T-helper 1 cell treated with Interleukin-12 subunit alpha and Interleukin-12 subunit beta and Interleukin-4 antibody, amounts not matched to agents 30 μg/mL and 1 μg/mL, for 36 hours (primary cell): ENCODE measurements at regions not wholly inside any gene's neighbourhood (a gene's known extent, or its start where the extent isn't known, plus 50 kb on each side); places are given as distances from the start of the nearest gene placed in this dataset.
"Not testable (repeated sequence)": the region's sequence is repeated elsewhere in the genome, so short reads cannot be mapped to it uniquely, and the experiment has no call there.

Source experiments
- H3K27ac Mint-ChIP-seq: one replicate; pipeline ENCODE4 v1.8.0; 2021; ENCODE audit warnings: mild to moderate bottlenecking, mixed read lengths
- H3K27me3 Mint-ChIP-seq: one replicate; pipeline ENCODE4 v1.8.0; 2021; ENCODE audit warnings: low read depth, mixed read lengths
- H3K36me3 Mint-ChIP-seq: one replicate; pipeline ENCODE4 v1.8.0; 2021; ENCODE audit warnings: low read depth, mixed read lengths
- H3K4me1 Mint-ChIP-seq: one replicate; pipeline ENCODE4 v1.8.0; 2021; ENCODE audit warnings: low read depth, mixed read lengths
- H3K4me3 Mint-ChIP-seq: one replicate; pipeline ENCODE4 v1.8.0; 2021; ENCODE audit warnings: mild to moderate bottlenecking, moderate library complexity, mixed read lengths
- H3K9me3 Mint-ChIP-seq: one replicate; pipeline ENCODE4 v1.8.0; 2021; ENCODE audit warnings: mixed read lengths

DNA sequence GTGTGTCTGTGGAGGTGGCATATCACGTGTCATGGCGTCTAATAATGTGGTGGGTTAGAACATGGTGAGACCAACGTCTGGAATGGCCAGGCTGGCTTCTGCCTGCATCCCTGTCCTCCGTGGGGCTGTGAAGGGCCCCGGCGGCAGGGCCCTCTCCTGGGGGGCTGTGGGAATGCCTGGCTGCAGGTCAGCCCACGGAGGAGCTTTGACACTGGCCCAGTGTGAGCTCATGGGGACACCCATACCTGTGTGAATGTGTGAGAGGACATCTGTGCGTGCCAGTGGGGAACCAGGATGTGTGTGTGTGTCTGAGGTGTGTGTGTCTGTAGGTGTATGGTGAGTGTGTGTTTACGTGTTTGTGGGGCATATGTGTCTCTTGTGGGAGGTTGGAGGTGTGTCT is 300.1 kb downstream of the TEX29 start:
- Mint-ChIP-seq H3K36me3 (no peaks in the 10 kb centered on the region), H3K9me3 (no peaks in the 10 kb centered on the region), H3K27ac (no peak overlapping the region), H3K4me3 (no peak overlapping the region), H3K4me1 (no peaks in the 10 kb centered on the region), H3K27me3 (no peaks in the 10 kb centered on the region)

DNA sequence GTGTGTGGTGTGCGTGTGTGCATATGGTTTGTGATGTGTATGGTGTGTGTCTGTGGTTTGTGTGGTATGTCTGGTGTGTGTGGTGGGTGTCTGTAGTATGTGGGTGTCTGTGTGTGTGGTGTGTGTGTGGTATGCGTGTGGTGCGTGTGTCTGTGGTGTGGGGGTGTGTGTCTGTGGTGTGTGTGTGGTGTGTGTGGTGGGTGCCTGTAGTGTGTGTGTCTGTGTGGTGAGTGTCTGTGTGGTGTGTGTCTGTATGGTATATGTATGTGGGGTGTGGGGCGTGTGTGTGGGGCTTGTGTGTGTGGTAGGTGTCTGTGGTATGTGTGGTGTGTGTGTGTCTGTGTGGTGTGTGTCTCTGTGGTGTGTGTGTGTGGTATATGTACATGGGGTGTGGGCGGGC is 300.7 kb downstream of the TEX29 start:
- no peaks in the 10 kb centered on the region for H3K9me3 Mint-ChIP-seq
- H3K4me3 Mint-ChIP-seq, result no peak overlapping the region
- H3K4me1 Mint-ChIP-seq, result no peaks in the 10 kb centered on the region
- H3K27ac Mint-ChIP-seq, result no peak overlapping the region
- H3K36me3 Mint-ChIP-seq, result no peaks in the 10 kb centered on the region
- no peaks in the 10 kb centered on the region for H3K27me3 Mint-ChIP-seq

DNA sequence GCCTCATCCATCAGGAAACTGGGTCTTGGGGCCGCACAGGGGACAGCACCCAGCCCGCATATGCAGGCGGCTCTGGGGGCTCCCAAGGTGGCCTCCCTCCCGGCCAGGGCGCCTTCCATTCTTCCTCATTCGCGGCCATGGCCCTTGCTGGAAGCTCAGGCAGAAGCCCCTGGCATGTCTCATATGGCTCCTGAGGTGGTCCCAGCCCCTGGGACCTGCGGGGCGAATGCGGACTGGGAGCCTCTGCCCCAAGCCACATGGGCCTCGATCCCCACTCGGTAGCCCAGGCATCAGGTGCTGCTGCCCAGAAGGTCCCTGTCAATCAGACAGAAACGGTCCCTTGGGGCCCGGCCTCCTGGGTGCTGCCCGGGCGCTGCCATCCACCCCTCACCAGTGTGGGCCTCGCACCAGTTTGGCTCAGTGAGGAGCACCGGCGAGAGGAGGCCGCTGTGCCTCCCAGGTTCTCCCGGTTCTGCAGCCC is 301.6 kb downstream of the TEX29 start:
- no peaks in the 10 kb centered on the region for H3K4me1 Mint-ChIP-seq
- no peak overlapping the region for H3K27ac Mint-ChIP-seq
- H3K36me3 Mint-ChIP-seq, result no peaks in the 10 kb centered on the region
- H3K9me3 Mint-ChIP-seq, result no peaks in the 10 kb centered on the region
- no peak overlapping the region for H3K4me3 Mint-ChIP-seq
- H3K27me3 Mint-ChIP-seq, result no peaks in the 10 kb centered on the region

DNA sequence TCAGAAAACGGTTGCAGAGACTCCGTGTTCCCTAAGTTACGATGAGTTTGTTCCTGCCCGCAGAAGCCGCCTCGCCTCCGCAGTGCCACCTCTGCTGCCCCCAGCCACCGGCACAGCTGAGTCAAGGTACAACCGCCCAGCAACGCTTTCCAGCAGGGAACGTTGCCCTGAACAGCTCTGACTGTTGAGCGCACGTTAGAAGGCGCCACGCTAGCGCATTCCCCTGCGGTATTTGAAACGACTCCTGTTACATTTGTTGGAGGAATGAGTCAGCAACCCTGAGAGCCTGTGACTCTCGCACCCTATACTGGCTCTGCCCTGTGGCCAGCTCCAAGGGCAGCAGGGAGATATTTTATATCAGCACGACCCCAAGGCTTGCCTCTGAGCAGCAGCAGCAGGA is 302.8 kb downstream of the TEX29 start:
- no peak overlapping the region for H3K27ac Mint-ChIP-seq
- H3K27me3 Mint-ChIP-seq, result no peaks in the 10 kb centered on the region
- no peaks in the 10 kb centered on the region for H3K36me3 Mint-ChIP-seq
- H3K4me1 Mint-ChIP-seq, result no peaks in the 10 kb centered on the region
- H3K9me3 Mint-ChIP-seq, result no peaks in the 10 kb centered on the region
- no peak overlapping the region for H3K4me3 Mint-ChIP-seq

DNA sequence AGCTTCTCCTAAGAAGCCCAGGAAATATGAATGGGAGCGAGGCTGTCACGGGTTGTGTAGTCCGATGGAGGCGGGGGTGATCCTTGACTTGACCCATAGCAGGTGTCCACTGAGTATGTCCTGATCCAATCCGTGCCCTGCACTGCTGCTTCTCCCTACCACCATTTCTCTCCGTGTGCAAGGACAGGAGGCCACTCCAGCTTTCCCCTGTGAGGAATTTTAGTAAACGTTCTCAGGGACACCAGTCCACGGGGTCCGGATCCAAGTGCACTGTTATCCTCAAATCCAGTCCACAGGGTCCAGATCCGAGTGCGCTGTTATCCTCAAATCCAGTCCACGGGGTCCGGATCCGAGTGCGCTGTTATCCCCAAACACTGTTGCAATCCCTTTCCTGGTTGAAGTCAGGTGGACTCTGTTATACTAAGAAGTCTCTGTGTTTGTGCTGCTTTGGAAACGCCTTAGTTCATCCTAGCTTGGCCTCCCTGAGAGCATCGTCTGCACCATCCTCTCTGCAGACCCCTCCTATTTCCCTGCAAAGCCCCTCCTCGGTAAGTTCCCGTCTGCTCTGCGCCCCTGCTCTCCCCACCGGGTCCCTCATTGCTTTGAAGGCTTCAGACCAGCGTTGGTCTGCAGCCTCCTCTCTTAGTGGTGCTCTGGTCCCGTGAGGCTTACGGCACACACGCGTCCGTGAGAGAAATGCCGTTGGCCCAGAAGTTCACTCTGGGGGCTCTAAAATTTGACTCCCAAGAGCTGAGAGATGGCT is 303.5 kb downstream of the TEX29 start:
- no peak overlapping the region for H3K4me3 Mint-ChIP-seq
- no peak overlapping the region for H3K27ac Mint-ChIP-seq
- H3K27me3 Mint-ChIP-seq, result no peaks in the 10 kb centered on the region
- no peaks in the 10 kb centered on the region for H3K4me1 Mint-ChIP-seq
- H3K36me3 Mint-ChIP-seq, result no peaks in the 10 kb centered on the region
- no peaks in the 10 kb centered on the region for H3K9me3 Mint-ChIP-seq

DNA sequence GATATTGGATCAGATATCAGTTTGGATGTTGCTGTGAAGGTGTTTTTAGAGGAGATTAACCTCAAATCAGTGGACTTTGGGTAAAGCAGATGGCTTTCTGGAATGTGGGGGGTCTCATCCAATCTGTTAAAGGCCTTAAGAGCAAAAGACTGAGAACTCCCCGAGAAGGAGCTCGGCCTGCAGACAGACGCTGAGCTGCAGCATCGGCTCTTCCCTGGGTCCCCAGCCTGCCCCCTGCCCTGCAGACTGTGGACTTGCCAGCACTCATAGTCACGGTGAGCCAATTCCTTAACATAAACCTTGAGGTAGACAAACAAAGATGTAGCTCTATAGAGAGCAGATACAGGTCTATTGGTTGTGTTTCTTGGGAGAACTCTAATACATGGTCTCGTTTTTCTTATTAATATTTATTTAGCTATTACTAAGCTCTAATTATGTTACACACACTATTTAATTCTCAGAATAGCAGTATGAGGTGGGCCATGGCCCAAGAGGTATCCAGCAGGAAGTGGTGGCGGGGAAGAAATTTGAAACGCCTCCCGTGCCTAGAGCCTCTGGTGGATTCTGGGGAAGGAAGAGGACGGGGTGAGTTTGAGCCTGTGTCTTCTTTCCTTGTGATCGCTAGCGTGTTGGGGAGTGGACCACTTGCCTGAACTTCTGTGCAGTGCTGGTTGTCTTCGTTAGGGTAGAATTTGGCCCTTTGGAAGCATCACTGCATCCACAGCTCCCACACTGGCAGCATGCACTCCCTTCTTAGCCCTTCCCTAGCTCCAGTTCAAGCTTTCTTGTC is 305.3 kb downstream of the TEX29 start:
- no peaks in the 10 kb centered on the region for H3K4me1 Mint-ChIP-seq
- no peak overlapping the region for H3K27ac Mint-ChIP-seq
- H3K36me3 Mint-ChIP-seq, result no peaks in the 10 kb centered on the region
- H3K4me3 Mint-ChIP-seq, result no peak overlapping the region
- H3K9me3 Mint-ChIP-seq, result no peaks in the 10 kb centered on the region
- H3K27me3 Mint-ChIP-seq, result no peaks in the 10 kb centered on the region

DNA sequence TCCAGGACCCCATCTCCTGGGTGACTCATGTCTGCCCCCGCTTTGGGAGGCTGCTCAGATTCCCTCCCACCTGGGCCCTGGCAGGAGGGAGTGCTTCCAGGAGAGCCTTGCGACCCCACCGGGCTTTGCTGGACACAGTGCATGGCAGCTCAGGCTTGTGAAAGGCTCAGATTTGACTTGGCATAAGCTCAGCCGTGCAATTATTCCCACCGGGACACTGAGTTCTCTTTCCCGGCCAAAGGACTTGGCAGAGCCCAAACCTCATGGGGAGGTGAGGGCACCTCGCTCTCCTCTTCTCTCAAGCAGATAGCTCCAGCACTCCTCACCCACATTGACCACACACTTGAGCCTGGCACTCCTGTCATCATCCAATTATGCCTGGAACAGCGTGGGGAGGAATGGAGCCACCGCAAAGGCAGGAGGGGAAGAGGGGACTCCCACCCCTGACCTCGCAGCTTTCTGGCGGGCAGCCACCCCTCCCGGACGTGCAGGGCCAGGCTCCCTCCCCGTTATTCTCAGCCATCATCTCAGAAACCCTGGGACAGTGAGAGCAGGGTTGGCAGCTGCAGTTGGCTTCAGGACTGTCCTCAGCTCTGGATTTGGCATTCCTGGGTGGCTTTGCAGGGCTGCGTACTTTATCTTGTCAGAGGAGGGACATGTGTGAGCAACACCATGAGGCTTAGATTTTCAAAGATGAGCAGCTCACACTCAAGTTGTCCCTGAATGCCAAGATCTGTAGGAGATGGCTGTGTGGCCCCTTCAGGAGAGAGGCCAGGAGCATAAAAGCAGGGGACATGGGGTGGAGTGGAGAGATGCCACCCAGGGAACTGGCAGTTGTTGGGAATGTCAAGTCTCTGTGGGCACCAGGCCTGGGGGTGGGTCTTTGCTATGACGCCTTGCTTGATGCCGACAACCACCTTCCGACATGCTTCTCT is 306.2 kb downstream of the TEX29 start:
- Mint-ChIP-seq H3K4me3 (no peak overlapping the region), H3K4me1 (no peaks in the 10 kb centered on the region), H3K27me3 (no peaks in the 10 kb centered on the region), H3K36me3 (no peaks in the 10 kb centered on the region), H3K9me3 (no peaks in the 10 kb centered on the region), H3K27ac (no peak overlapping the region)

DNA sequence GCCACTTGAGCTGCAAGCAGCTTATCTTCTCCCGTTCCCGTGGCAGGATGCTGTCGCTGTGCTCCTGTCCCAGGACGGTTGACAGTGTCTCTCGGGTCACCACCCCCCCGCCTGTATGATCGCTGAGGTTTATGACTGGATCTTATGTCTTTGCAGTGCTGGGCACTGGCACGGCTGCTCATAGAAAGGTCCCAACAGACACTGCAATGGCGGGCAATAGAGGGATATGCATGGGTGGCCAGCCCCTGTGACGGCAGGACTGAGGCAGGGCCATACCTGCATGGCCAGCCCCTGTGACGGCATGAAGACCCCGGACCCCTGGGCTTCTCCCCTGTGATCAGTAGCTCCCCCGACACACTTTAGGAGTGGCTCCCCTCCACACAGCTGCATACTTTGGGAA is 307.2 kb downstream of the TEX29 start:
- H3K36me3 Mint-ChIP-seq, result no peaks in the 10 kb centered on the region
- H3K9me3 Mint-ChIP-seq, result no peaks in the 10 kb centered on the region
- no peaks in the 10 kb centered on the region for H3K27me3 Mint-ChIP-seq
- H3K27ac Mint-ChIP-seq, result no peak overlapping the region
- H3K4me3 Mint-ChIP-seq, result no peak overlapping the region
- no peaks in the 10 kb centered on the region for H3K4me1 Mint-ChIP-seq

DNA sequence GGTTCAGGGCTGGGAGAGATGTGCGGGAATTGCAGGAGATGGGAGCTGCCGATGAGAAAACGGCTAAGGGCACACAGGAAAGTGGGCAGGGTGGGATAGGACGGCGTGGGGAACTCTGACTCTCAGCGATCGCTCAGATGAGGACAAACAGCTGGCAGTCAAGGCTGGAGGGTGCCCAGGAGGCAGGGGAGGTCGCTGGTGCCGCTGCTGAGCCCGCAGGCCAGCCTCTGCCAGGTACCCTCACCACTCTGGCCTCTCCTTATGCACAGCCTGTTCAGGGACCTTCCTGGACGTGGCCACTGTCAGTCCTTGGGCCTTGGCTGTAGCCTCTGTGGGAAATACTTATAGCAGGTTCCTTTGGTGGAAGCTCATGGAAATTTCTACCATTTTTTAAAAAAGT is 308.6 kb downstream of the TEX29 start:
- Mint-ChIP-seq H3K9me3 (no peaks in the 10 kb centered on the region), H3K27ac (no peak overlapping the region), H3K4me1 (no peaks in the 10 kb centered on the region), H3K36me3 (no peaks in the 10 kb centered on the region), H3K27me3 (no peaks in the 10 kb centered on the region), H3K4me3 (no peak overlapping the region)

DNA sequence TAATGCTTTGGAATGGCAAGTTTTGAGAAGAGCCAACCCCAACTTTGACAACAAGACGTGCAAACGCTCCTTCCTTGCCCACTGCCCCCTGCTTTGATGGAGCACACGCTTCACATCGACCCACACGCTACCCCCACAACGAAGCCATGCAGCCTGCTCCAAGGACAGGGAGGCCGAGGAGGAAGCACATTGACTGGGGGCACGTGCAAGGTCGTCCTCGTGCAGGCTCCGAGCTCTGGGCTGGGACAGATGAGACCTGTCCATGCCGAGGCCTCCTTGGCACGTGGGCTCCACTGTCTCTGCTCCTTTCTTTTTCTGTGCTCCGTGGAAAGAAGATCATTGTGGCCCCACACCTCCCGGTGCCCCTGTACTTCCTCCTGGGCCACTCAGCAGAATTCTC is 309.0 kb downstream of the TEX29 start:
- Mint-ChIP-seq H3K27me3 (no peaks in the 10 kb centered on the region), H3K9me3 (no peaks in the 10 kb centered on the region), H3K36me3 (no peaks in the 10 kb centered on the region), H3K4me1 (no peaks in the 10 kb centered on the region), H3K27ac (no peak overlapping the region), H3K4me3 (no peak overlapping the region)

DNA sequence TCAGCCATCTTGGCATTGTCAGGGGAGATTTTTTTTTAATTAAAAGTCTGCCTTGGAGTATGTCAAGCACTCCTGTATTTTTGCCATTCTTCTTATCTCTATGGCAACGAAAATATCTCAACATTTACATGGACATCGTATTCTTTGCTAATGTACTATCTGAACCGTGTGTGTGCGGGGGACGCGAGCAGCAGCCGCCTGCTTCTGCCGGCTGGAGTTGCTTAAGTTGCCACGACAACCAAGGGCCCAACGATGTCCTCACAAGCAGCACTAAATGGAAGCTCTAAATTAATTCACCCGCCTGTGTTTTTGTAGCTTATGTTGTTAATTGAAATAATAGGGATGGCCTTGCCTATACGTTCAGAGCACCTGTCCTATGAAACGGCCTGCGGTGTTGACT is 309.5 kb downstream of the TEX29 start:
- Mint-ChIP-seq H3K27me3 (no peaks in the 10 kb centered on the region), H3K36me3 (no peaks in the 10 kb centered on the region), H3K4me1 (no peaks in the 10 kb centered on the region), H3K27ac (no peak overlapping the region), H3K4me3 (no peak overlapping the region), H3K9me3 (no peaks in the 10 kb centered on the region)

DNA sequence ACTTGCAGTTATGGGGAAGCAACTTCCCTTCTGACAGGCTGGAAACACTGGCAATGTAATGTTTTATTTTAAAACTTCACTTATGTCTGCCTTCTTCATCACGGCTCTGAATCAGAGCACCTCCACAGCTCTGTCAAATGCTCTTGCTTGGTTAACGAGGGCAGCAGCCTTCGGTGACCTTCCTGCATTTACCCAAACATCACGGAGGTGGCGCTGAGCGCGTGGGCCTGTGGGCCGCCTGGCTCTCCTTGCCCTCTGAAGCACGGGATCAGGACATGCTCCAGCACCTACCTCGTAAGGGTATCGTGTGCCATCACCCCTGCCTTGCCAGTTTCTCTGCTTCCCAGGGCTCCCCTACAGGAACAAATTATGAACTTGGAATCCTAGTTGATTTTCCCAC is 310.0 kb downstream of the TEX29 start:
- H3K9me3 Mint-ChIP-seq, result no peaks in the 10 kb centered on the region
- no peaks in the 10 kb centered on the region for H3K4me1 Mint-ChIP-seq

DNA sequence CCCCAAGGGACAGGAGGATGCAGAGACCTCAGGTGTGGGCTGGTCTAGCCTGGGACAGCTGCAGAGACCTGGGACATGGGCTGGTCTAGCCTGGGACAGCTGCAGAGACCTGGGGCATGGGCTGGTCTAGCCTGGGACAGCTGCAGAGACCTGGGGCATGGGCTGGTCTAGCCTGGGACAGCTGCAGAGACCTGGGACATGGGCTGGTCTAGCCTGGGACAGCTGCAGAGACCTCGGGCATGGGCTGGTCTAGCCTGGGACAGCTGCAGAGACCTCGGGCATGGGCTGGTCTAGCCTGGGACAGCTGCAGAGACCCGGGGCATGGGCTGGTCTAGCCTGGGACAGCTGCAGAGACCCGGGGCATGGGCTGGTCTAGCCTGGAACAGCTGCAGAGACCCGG is 310.8 kb downstream of the TEX29 start:
- H3K27ac Mint-ChIP-seq, H3K4me1 Mint-ChIP-seq, H3K27me3 Mint-ChIP-seq, H3K9me3 Mint-ChIP-seq, H3K4me3 Mint-ChIP-seq, H3K36me3 Mint-ChIP-seq: not testable (repeated sequence)

More for the DNA sequence above, 310.0 kb downstream of the TEX29 start:
- Mint-ChIP-seq H3K27ac (no peak overlapping the region), H3K4me3 (no peak overlapping the region), H3K36me3 (no peaks in the 10 kb centered on the region), H3K27me3 (no peaks in the 10 kb centered on the region)

DNA sequence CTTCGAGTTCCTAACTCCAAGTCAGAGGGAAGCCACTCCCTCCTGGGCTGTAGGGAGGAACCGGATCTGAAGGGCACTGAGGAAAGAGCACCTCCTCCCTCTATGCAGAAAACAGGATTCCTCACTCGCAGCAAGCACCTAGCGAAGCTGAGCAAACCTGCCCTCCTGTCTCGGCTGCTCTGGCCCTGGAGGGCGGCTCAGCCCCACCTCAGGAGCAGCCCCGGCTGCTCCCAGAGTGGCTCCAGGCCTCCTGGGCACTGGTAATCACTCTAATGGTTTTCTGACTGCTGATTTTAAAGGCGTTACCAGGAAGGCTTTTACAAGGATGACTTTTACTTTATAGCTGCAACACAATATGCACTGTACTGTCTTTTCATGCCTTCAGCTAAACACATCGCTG is 312.5 kb downstream of the TEX29 start:
- Mint-ChIP-seq H3K27ac (no peak overlapping the region), H3K4me1 (no peaks in the 10 kb centered on the region), H3K36me3 (no peaks in the 10 kb centered on the region), H3K9me3 (no peaks in the 10 kb centered on the region), H3K4me3 (no peak overlapping the region), H3K27me3 (no peaks in the 10 kb centered on the region)
